ENCODE measurements at regions not wholly inside any gene's neighbourhood (a gene's known extent, or its start where the extent isn't known, plus 50 kb on each side); places are given as distances from the start of the nearest gene placed in this dataset.

DNA sequence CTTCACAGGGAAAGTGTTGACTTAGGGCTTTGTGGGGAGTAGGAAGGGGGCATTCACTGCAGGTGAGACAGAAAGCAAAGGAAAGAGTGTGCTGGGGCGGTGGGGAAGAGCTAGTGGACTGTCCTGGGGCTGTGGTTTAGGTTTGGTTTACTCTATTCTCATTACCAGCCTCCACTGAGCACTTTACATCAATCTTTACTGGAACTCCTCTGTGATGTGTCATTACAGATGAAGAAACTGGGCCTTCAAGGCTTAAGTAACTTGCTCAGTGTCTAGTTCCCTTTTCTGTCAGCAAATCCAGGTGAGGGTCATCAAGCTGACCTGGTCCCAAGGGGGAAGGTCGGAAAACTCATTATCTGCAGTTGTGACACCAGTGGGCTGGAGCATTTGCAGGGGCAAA lies 120.2 kb upstream of the PFN2 start:
- TF ChIP-seq RCOR1 (IDR thresholded peaks at IDR 0.05; ENCODE audit: insufficient replicate concordance, low read length), result no peak
- TF ChIP-seq, protein P1, sequence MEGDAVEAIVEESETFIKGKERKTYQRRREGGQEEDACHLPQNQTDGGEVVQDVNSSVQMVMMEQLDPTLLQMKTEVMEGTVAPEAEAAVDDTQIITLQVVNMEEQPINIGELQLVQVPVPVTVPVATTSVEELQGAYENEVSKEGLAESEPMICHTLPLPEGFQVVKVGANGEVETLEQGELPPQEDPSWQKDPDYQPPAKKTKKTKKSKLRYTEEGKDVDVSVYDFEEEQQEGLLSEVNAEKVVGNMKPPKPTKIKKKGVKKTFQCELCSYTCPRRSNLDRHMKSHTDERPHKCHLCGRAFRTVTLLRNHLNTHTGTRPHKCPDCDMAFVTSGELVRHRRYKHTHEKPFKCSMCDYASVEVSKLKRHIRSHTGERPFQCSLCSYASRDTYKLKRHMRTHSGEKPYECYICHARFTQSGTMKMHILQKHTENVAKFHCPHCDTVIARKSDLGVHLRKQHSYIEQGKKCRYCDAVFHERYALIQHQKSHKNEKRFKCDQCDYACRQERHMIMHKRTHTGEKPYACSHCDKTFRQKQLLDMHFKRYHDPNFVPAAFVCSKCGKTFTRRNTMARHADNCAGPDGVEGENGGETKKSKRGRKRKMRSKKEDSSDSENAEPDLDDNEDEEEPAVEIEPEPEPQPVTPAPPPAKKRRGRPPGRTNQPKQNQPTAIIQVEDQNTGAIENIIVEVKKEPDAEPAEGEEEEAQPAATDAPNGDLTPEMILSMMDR (conservative IDR thresholded peaks at IDR 0.05; ENCODE audit: low read depth, low read length), result no peak
- no peak for TF ChIP-seq POLR2A (IDR thresholded peaks at IDR 0.05; ENCODE audit: low read depth, low read length)
- no peak for TF ChIP-seq NFE2L2 (IDR thresholded peaks at IDR 0.05; ENCODE audit: low read depth, low read length)
- TF ChIP-seq RFX5 (IDR thresholded peaks at IDR 0.05; ENCODE audit: low read depth, low read length), result no peak
- TF ChIP-seq CEBPB (IDR thresholded peaks at IDR 0.05; ENCODE audit: low read depth, low read length), result no peak
- TF ChIP-seq BHLHE40 (IDR thresholded peaks at IDR 0.05; ENCODE audit: low read depth, low read length), result no peak
- TF ChIP-seq SMC3 (IDR thresholded peaks at IDR 0.05; ENCODE audit: low read depth, low read length), result no peak
- TF ChIP-seq CHD1 (IDR thresholded peaks at IDR 0.05; ENCODE audit: low read depth, low read length), result no peak
- no peak for TF ChIP-seq RAD21 (IDR thresholded peaks at IDR 0.05; ENCODE audit: low read length)

Measured in IMR-90 (cell line).